ENCODE measurements at regions not wholly inside any gene's neighbourhood (a gene's known extent, or its start where the extent isn't known, plus 50 kb on each side); places are given as distances from the start of the nearest gene placed in this dataset.

DNA sequence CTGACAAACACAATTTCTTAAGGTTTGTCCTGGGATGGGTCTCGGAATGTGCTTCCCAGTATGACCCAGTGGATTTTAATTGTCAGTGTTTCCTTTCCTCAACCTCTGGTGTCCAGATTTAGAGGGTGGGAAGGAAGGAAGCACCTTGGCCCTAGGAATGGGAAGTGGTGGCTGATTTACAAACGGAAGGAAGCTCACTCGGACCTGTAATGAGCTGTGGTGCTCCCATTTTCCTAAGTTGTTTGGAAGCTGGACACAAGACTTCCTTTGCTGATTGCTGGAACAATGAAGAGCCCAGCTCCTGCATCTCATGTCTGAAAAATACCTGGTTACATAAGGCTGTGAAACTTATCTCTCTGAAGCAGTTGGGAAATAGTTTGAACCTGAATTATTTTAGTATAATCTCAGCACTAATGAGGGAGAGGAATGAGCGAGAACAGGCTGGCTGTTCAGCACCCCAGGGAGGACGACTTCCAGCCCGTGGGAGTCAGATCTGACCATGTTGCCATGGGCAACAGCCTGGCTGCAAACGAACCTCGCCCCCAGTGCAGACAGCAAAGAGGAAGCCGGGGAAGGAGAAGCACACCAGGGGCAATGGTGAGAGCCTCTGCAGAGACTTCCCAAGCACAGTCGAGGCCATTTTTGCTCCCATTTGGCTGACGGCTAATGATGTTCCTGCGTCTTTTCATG is 74.4 kb upstream of the ASB18 start:
- H3K9me3 Mint-ChIP-seq = peaks cover 9% of the 10 kb centered on the region
- TF ChIP-seq CTCF (IDR thresholded peaks at IDR 0.05; ENCODE audit: unreplicated experiment in 3 of 3) = no peak
- peaks cover 15% of the 10 kb centered on the region for H3K27me3 Mint-ChIP-seq (ENCODE audit: low read depth)
- peak overlapping the region; percentile 9 to 46 (median 18) for H3K4me3 Mint-ChIP-seq
- peaks cover 15% of the 10 kb centered on the region for H3K36me3 Mint-ChIP-seq (ENCODE audit: low read depth)
- H3K4me1 Mint-ChIP-seq = peaks cover 28% of the 10 kb centered on the region
- peak overlapping the region; percentile 78 to 91 (median 86) for H3K27ac Mint-ChIP-seq

DNA sequence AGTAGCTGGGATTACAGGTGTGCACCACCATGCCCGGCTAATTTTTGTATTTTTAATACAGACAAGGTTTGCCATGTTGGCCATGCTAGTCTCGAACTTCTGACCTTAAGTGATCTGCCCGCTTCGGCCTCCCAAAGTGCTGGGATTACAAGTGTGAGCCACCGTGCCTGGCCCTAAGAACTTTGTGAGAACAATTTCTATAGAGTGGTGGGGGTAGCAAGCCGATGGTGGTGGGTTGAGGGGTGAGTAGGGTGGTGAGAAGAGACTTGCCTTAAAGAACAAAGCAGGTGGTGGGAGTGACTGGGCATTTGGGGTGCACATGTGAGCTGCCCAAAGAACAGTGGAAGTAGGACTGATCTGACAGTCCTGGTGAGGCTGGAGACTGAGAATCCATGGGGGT is 76.0 kb upstream of the ASB18 start:
- Mint-ChIP-seq H3K9me3 (peaks cover 9% of the 10 kb centered on the region), H3K4me3 (no peak overlapping the region), H3K27me3 (ENCODE audit: low read depth) (peaks cover 18% of the 10 kb centered on the region), H3K27ac (no peak overlapping the region), H3K4me1 (peaks cover 24% of the 10 kb centered on the region), H3K36me3 (ENCODE audit: low read depth) (peaks cover 15% of the 10 kb centered on the region)
- TF ChIP-seq CTCF (IDR thresholded peaks at IDR 0.05; ENCODE audit: unreplicated experiment in 3 of 3) = no peak

- H3K27me3 Mint-ChIP-seq (ENCODE audit: low read depth) = peaks cover 21% of the 10 kb centered on the region
- TF ChIP-seq CTCF (IDR thresholded peaks at IDR 0.05; ENCODE audit: unreplicated experiment in 3 of 3) = no peak
- peaks cover 15% of the 10 kb centered on the region for H3K36me3 Mint-ChIP-seq (ENCODE audit: low read depth)
- H3K4me1 Mint-ChIP-seq = peaks cover 24% of the 10 kb centered on the region
- no peak overlapping the region for H3K4me3 Mint-ChIP-seq
- H3K27ac Mint-ChIP-seq = no peak overlapping the region
- H3K9me3 Mint-ChIP-seq = peaks cover 9% of the 10 kb centered on the region
Measured at GRCh38 chr2:236341067-236341466, 76.9 kb upstream of the ASB18 start.

DNA sequence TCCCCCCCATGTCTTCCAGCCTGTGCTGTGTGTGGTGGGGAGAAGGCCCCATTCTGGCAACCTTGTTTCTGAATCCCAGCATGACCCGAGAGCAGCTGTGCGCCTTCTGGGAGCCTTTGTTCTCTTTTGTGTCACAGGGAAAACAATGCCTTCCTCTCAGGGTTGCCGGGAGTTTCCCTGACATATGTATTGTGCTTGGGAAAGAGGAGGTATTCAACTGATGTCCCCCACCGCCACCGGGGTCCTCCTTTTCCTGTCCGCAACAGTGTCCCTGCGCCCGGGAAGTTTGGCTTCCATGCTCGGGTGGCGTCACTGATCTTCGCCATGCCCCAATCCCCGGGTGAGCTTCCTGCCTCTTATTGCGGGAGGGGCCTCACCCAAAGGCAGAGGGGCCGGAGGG is 77.5 kb upstream of the ASB18 start:
- H3K27ac Mint-ChIP-seq = no peak overlapping the region
- peaks cover 9% of the 10 kb centered on the region for H3K9me3 Mint-ChIP-seq
- H3K36me3 Mint-ChIP-seq (ENCODE audit: low read depth) = peaks cover 15% of the 10 kb centered on the region
- peaks cover 24% of the 10 kb centered on the region for H3K4me1 Mint-ChIP-seq
- no peak for TF ChIP-seq CTCF (IDR thresholded peaks at IDR 0.05; ENCODE audit: unreplicated experiment in 3 of 3)
- no peak overlapping the region for H3K4me3 Mint-ChIP-seq
- H3K27me3 Mint-ChIP-seq (ENCODE audit: low read depth) = peaks cover 26% of the 10 kb centered on the region

- TF ChIP-seq CTCF (IDR thresholded peaks at IDR 0.05; ENCODE audit: unreplicated experiment in 3 of 3) = no peak
- H3K4me3 Mint-ChIP-seq = no peak overlapping the region
- H3K27ac Mint-ChIP-seq = peak overlapping the region in 1 of 3 experiments; percentile 44
- H3K9me3 Mint-ChIP-seq = peaks cover 9% of the 10 kb centered on the region
- peaks cover 21% of the 10 kb centered on the region for H3K4me1 Mint-ChIP-seq
- H3K27me3 Mint-ChIP-seq (ENCODE audit: low read depth) = peaks cover 26% of the 10 kb centered on the region
- H3K36me3 Mint-ChIP-seq (ENCODE audit: low read depth) = peaks cover 15% of the 10 kb centered on the region
Measured at GRCh38 chr2:236342507-236342906, 78.3 kb upstream of the ASB18 start.

GRCh38 chr2:236342951-236343350 is 78.7 kb upstream of the ASB18 start:
- H3K9me3 Mint-ChIP-seq = peaks cover 9% of the 10 kb centered on the region
- peak overlapping the region in 1 of 3 experiments; percentile 44 for H3K27ac Mint-ChIP-seq
- peaks cover 28% of the 10 kb centered on the region for H3K27me3 Mint-ChIP-seq (ENCODE audit: low read depth)
- no peak for TF ChIP-seq CTCF (IDR thresholded peaks at IDR 0.05; ENCODE audit: unreplicated experiment in 3 of 3)
- H3K4me1 Mint-ChIP-seq = peaks cover 16% of the 10 kb centered on the region
- no peak overlapping the region for H3K4me3 Mint-ChIP-seq
- peaks cover 15% of the 10 kb centered on the region for H3K36me3 Mint-ChIP-seq (ENCODE audit: low read depth)
